EL (cell line): ENCODE measurements at regions not wholly inside any gene's neighbourhood (a gene's known extent, or its start where the extent isn't known, plus 50 kb on each side); places are given as distances from the start of the nearest gene placed in this dataset.

Experiments
- DNase-seq: peaks from one replicate; pipeline ENCODE4 v3.0.0-alpha.2; 2016

DNA sequence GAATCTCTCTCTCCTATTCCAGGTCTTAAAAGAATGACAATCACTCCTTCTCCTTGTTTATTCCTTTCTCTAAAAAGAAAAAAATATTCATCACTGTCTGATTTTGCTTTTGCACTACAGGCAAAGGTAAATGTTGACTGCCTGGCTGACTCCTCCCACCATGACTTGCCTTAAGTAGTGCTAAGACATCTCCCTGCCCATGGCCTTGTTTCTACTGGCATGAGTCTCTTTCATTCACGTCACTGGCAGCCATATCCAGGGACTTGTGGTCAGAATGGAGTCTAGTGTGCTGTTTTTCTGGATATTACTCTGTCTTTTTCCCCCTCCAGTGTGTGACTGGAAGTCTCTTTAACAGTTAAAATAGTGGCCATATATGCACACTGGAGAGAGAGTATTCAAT lies 522.9 kb upstream of the DAB2 start:
- peak; percentile 3 for DNase-seq

DNA sequence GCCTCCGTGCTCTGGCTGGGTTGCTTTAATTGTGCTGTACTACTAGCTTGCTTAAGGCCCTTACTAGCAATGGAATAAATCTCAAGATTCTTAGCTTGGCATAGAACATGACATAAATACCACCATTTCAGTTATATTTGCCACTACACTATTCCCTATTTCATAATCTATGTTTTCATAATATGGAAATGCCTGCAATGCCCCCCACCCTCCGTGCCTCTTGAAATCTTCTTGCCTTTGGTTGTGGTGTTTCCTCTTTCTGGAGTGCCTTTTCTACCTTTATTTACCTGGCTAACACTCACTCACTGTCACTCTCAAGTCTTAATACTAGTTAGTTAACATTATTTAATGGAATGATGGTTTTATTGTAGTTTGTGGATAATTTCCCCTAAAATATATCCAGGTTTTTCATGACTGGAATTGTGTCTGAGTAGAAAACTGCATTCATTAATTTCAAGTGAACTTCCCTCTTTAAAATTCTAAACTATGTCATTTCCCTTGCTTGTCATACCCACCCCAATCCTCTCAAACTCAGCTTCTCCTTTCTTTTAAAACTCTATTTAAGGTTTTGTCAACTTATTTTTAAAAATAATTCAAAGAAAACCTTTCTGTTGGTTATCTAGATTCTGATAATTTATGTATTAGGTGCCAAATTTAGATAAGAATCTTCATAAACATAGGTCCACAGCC lies 521.7 kb upstream of the DAB2 start:
- DNase-seq, result no peak

DNA sequence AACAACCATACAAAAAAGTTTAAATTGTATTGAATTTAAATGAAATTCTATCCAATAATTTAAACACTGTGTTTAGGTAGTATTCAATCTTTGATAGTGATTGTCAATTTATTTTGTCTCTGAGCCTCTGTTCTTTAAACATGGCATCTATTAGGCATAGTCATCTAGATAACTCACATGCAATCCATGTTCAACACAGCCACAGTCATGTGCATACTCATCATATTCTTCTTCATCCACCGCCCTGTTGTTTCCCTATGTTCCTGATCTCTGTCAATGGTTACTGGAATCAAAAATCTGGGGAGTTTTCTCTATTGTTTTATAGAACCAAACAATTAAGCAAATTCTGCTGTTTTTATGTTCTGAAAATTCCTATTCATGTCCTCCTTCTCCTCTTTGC lies 521.1 kb upstream of the DAB2 start:
- DNase-seq, result no peak

DNA sequence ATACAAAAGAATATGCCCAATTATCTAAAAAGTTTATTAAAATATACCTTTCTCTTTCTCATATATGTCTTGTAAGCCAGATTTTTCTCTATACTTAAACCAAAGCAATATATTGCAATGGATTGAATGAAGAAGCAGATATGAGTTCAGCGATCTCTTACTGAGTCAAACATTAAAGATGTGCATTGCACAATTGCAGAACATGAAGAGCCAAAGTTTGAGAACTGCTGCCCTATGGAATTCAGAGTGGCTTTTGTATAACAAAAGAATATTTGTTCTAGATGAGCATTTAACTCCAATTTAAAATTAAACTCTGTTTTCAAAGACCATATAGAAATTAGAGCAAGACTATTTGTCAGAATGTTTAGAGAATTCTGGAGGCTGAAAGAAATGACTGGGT lies 519.0 kb upstream of the DAB2 start:
- no peak for DNase-seq

DNA sequence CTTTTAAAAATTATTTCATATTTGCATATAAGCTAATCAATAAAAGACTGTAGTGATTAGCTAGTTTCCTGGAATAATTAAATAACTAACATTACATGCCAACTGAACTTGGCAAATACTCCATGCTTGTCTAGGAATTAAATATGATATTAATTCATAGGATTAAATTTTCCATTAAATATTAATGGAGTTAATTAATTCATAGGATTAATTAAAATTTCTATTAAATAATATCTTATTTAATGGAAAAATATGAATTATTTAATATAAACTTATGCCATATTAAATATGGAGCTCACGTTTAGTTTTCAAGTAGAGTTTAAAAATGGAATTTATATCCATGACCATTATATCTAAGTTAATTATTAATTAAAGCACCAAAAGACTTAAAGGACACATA lies 517.8 kb upstream of the DAB2 start:
- DNase-seq, result no peak

DNA sequence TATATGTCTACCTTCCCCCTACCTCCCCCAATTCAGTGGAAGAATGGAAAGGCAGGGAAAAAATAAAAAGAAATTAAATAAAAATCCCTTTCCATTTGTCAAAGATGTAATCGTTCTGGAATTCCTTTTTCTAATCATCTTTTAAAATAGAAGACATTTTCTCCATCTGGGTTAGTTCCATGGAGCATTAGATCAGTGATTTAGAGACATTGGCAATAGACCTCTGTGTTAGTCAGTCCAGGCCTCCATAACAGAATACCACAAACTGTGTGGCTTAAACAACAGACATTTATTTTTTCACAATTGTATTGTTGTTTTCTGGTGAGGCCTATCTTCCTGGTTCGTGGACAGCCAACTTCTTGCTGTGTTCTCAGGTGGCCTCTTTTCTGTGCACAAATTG lies 516.6 kb upstream of the DAB2 start:
- no peak for DNase-seq

DNA sequence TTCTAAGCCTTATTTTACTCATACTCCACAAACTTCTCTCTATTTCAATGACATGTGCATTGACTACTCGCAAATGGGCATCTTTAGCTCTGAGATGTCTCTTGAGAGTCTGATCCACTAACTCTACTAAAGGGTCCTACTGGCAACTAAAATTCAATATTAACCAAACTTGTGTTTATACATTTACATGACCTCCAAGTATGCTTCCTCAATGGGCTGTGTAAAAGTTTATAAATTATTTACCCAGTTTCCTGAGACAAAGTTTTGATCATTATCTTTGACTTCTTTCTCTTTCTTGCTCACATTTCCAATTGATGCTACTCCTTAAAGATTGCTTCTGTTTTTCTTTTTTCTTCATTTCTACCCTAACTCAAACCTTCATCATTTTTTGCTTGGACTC lies 510.1 kb upstream of the DAB2 start:
- no peak for DNase-seq

DNA sequence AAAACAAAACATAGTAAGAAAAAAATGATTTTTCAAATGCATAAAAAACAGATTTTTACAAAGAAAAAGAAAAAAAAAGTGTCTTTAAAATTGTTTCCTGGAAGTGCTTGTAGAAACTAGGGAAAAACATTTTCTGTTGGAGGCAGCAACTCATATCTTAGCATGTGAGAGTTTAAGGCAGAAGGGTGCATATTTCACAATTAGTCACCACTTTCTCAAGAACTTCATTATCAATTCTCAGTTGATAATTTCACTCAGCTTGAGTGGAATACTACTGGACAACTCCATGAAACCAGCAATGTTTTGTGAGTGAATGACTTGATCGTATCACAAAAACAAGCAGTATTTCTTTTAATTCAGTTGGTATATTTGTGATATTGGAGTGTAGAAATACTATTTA lies 508.3 kb upstream of the DAB2 start:
- no peak for DNase-seq

DNA sequence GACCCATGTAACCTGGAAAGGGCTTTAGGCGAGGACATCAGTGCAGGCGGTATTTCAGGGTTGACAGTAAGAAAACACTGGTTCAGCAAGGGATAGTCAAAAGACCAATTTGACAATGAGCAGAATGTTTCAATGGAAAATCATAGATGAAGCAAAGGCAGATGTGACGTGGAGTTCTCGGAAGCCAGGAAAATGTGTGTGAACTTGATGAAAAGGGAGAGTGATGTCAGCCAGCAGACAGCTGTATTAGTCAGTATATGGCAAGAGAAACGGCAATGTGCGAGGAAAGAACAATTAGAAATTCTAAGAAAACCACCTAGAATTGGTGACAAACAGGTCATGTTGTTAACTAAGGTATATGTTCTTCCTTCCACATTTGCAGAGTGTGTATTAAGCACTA lies 503.9 kb upstream of the DAB2 start:
- DNase-seq, result no peak

DNA sequence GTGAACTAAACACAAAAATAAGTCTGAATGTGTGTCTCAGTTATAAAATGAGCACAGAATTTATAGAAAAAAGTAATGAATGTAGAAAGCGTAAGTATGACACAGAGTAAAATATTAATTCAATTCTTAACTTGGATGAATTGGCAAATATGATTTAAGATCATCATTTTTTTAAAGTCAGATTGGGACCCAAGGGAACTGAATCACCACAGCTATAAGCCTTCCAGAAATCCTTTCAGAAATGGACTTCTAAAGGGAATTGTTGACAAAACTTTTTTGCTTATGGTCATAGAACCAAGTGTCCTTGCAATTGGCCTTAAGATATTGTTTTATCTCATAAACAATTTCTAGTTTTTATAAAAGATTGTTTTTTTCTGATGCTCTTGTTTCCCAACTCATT lies 495.1 kb upstream of the DAB2 start:
- DNase-seq, result no peak

DNA sequence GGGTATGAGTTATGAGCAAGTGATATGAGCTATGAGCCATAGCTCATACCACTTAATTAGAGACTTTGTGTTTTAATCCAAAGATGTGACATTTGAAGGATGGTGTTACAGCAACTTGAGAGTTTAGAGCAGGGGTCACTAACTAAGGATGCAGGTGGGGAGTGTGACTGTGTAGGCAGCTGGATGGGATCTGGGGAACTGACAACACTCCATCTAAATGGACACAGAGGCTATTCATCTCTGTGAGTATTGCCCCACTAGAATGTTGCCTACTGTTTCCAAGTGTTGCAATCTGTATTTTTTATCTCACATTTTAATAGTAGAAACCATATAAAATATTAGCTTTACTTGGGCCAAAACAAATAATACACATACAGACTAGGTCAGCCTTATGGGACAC lies 488.1 kb upstream of the DAB2 start:
- peak; percentile 9 for DNase-seq

DNA sequence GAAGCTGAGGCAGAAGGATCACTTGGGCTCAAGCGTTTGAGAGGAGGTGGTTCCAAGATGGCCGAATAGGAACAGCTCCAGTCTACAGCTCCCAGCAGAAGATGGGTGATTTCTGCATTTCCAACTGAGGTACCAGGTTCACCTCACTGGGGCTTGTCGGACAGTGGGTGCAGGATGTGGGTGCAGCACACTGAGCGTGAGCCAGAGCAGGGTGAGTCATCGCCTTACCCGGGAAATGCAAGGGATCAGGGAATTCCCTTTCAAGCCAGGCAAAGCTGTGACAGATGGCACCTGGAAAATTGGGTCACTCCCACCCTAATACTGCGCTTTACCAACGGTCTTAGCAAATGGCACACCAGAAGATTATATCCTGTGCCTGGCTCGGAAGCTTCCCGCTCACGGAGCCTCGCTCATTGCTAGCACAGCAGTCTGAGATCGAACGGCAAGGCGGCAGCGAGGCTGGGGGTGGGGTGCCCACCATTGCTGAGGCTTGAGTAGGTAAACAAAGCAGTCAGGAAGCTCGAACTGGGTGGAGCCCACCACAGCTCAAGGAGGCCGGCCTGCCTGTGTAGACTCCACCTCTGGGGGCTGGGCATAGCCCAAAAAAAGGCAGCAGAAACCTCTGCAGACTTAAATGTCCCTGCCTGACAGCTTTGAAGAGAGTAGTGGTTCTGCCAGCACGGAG lies 482.6 kb upstream of the DAB2 start:
- peak; percentile 39 for DNase-seq

DNA sequence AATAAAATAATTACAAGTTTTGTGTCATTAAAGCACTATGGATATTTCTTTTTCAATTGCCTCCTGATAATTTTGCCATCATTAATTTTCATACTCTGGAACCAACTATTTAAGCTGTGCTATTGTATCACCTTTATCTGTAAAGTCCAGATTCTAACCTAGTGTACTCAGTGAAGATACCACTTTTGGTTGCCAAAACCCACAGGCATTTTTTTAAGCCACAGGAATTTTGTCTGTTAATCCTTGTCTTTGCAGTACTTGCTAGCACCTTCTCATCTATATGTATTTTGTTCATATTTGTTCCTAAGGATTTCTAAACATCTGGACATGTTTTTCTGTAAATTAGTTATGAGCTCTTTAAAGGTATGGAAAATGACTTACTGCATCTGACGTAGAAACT lies 481.4 kb upstream of the DAB2 start:
- DNase-seq, result peak; percentile 76

DNA sequence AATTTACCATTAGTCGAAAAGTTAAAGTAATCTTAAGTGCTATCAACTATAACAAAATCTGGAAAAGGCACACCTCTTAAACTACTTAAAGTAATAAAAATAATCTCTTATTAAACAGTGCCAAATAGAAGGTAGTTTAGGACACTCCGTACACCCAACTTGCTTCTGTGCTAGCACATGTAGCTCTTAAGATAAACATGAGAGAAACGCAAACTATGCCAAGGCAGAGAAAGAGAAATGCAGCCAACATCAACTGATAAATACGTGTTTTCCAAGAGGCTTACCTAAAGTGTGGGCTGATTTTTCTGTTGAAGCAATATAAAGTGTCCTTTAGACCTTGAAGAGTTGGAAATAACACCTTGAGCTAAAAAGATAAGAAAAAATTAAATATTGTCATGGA lies 480.6 kb upstream of the DAB2 start:
- no peak for DNase-seq

DNA sequence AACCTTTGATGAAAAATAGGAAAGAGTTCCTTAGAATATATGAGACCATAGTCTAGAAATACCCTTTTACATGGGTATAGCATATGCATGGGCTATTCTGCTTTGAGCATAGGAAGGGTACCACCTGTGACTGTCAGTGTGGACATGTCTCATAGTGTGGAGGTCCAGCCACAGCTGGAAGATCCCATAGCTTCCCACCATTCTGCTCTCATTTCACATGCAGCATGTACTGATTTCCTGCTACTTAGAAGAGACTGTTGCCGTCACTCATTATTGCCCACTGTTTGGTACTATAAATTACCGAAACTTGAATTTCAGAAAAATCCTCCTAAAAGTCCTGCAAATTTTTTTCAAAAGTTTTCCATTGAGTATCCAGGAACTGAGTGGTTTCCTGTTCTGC lies 477.8 kb upstream of the DAB2 start:
- DNase-seq, result no peak

DNA sequence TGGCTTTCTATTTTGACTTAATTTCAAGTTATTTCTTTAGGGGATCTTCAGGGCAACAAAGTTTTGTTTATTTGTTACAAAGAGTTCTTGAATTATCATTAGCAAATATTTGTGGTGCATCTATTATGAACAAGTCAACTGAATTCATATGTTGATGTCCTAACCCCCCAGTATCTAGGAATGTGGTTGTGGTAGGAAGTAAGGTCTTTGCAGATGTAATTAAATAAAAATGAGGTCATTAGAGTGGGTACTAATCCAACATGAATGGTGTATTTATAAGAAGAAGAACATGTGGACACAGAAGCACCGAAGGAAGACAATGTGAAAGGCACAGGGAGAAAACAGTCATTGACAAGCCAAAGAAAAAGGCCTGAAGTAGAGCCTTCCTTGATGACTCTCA lies 474.0 kb upstream of the DAB2 start:
- DNase-seq, result peak; percentile 26

DNA sequence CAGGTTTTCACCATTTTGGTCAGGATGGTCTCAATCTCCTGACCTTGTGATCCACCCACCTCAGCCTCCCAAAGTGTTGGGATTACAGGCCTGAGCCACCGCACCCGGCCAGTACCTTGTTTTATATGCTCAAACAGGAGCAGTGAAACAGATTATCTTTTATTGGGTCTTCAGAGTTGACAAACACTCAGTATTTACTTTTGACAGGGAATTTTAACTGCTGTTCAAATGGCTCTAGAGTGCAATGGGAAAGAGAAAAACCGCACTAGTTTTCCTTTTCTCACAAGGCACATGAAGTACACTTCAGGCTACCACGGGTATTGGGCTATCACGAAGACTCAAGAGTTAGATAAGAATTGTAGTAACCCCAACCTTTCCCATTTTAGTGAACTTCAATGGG lies 471.9 kb upstream of the DAB2 start:
- no peak for DNase-seq

DNA sequence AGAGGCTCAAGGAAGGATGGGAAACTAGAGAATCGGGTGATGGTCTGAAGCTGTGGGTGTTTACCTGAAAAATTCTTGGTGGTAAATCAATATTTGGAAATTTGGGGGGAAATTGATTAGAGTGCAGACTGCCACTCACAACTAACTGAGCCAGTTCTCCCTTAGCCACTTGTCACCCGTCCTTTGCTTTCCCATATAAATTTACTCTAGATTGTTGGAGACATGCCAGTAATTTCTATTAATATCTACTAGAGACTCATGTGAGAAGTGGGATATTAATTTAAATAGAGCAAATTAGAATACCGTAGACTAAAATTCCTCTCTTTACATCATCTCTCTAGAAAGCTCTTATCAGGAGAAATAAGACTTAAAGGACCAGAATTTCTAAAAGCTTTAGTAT lies 471.3 kb upstream of the DAB2 start:
- no peak for DNase-seq

DNA sequence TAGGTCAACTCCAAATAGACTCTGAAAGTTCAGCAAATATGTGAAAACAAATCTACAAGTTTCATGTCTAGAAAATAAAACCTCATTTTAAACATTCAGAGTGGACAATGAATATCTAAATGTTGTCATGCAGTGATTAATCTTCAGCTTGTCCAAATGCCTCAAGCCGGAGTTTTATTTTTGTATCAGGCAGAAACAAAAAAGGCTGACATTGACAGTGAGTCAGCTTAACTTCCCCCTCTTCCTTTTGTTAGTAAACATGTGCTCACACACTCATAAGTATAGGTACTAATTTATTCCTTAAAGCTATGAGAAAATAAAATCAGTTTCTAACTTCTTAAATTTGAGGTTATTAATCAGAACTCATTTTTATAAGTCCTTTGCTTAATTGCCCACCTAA lies 467.9 kb upstream of the DAB2 start:
- DNase-seq, result peak; percentile 28

DNA sequence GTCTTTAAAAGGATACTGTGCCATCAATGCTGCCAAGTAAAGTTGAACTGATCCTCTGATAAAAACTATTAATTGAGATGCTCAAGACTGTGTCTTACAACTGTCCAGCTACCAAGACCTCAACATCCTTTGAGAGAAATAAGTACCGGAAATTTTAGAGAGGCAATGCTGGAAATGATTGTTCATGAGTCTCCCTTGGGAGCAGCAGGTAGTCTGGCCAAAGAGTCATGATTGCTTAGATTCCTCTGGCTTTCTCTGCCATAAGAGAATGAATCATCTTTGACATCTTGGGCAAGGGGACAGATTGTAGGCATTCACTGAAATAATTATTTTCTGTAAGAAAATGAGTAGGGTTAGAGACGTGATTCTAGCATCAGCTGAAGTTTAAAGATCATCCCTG lies 466.6 kb upstream of the DAB2 start:
- DNase-seq, result peak; percentile 27

DNA sequence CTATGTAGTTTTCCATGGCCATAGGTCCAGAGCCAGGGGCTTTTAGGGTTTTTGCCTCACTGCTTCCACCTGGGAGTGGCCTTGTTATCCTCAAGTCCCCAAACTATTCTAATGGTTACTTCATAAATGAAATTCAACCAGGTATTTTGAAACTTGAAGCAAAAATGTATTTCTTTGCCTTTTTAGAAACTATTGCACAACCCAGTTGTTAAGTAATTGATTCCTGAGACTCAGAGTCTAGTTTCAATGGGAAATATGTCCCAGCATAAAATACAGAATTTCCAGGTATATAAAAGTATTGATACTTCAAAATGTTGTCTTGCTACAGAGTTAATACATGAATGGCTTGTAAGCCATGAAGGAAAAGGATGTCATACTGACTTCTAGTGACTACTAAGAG lies 456.2 kb upstream of the DAB2 start:
- no peak for DNase-seq

DNA sequence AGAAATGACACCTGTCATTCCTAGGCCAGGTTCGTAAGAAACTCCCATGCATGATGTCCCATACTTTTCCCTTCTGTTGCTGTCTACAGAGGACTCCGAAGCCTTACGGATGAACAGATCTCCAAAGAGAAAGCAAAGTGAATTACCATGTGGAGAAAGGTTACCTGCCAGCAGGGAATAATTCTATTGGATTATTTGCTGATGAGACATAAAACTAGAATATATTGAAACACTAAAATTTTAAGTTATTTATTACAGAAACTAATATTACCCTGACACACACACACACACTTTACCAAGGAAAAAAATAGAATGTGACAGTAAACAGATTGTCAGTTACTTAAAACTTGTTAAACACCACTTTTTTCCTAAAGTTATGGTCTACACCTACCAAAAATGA lies 452.7 kb upstream of the DAB2 start:
- no peak for DNase-seq

DNA sequence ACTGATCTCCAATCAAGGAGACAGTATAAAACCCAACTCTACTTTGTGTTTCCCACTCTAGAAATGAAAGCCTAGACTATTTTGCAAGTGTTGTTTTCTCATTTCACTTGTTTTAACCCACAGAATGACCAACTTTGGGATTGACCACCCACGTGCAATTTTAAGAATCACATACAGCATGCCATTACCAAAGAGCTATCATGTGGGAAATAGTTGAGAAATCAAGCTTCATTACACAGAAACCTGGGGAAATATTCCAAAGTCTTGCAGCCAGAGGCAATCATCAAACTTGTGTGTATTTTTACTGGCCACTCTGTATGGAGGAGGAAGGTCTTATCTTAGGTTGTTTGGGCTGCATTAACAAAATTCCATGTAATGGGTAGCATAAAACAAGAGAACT lies 451.4 kb upstream of the DAB2 start:
- no peak for DNase-seq

DNA sequence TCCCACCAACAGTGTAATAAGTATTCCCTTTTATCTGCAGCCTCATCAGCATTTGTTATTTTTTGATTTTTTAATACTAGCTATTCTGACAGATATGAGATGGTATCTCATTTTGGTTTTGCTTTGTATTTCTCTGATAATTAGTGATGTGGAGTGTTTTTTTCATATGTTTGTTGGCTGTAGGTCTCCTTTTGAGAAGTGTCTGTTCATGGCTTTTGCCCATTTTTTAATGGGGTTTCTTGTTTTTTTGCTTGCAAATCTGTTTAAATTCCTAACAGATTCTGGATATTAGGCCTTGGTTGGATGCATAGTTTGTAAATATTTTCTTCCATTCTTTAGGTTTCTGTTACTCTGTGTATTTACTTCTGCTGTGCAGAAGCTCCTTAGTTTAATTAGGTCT lies 445.4 kb upstream of the DAB2 start:
- no peak for DNase-seq

DNA sequence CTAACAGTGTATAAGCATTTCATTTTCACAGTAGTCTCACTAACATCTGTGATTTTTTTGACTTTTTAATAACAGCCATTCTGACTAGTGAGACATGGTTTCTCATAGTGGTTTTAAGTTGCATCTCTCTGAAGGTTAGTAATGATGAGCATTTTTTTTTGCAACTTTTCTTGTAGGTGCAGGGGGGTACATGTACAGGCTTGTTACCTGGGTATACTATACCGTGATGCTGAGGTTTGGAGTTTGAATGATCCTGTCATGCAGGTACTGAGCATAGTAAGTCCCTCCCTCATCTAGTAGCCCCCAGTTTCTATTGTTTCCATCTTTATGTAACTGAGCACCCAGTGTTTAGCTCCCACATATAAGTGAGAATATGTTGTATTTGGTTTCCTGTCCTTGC lies 444.6 kb upstream of the DAB2 start:
- DNase-seq, result no peak
